BLaER1 (cell line): ENCODE measurements at regions not wholly inside any gene's neighbourhood (a gene's known extent, or its start where the extent isn't known, plus 50 kb on each side); places are given as distances from the start of the nearest gene placed in this dataset.
A peak's percentile ranks its signal among the peaks of the same experiment; 100 is the strongest.

Source experiments
- H3K27ac ChIP-seq: shearing (Covaris generic); formaldehyde crosslinking; 2 replicates; pipeline ENCODE4 v1.8.1; 2022
- H3K27me3 ChIP-seq: shearing (Covaris generic); formaldehyde crosslinking; 2 replicates; pipeline ENCODE4 v1.8.1; 2022
- H3K36me3 ChIP-seq: shearing (Covaris generic); formaldehyde crosslinking; 2 replicates; pipeline ENCODE4 v1.8.1; 2022
- H3K4me1 ChIP-seq: shearing (Covaris generic); formaldehyde crosslinking; 2 replicates; pipeline ENCODE4 v1.8.1; 2022
- H3K4me2 ChIP-seq: shearing (Covaris generic); formaldehyde crosslinking; 2 replicates; pipeline ENCODE4 v1.8.1; 2022
- H3K4me3 ChIP-seq: shearing (Covaris generic); formaldehyde crosslinking; 2 replicates; pipeline ENCODE4 v1.8.1; 2022
- H3K9ac ChIP-seq: shearing (Covaris generic); formaldehyde crosslinking; 2 replicates; pipeline ENCODE4 v1.8.1; 2022
- H3K9me3 ChIP-seq: shearing (Covaris generic); formaldehyde crosslinking; 2 replicates; pipeline ENCODE4 v1.8.1; 2022
- H4K20me1 ChIP-seq: shearing (Covaris generic); formaldehyde crosslinking; 2 replicates; pipeline ENCODE4 v1.8.1; 2022
- Cebpa-rat ChIP-seq: shearing (Covaris generic); IDR thresholded peaks from 2 replicates; pipeline ENCODE4 v1.8.1; 2022

DNA sequence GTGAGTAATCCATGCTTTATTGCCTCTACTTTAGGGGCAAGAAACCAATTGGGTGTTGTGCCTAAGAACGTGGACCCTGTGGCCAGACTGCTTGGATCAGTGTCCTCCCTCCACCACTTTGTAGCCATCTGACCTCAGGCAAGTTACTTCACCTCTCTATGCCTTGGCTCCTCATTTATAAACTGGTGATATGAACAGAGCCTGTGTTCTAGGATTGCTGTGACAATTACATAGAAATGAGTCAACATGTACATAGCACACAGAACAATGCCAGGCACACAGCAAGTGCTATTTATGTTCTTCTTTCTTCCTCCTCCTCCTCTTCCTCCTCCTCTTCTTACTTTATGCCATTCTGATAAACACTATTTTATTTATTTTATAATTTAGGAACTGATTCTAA lies 339.4 kb downstream of the CD83 start:
- Histone ChIP-seq H3K4me1 (peaks cover 61% of the 10 kb centered on the region), H3K9ac (no peak overlapping the region), H3K27me3 (no peaks in the 10 kb centered on the region), H4K20me1 (no peaks in the 10 kb centered on the region), H3K9me3 (peaks cover 20% of the 10 kb centered on the region), H3K27ac (peak overlapping the region; percentile 95), H3K4me3 (no peak overlapping the region), H3K36me3 (no peaks in the 10 kb centered on the region), H3K4me2 (no peak overlapping the region)
- TF ChIP-seq Cebpa-rat = no peak

DNA sequence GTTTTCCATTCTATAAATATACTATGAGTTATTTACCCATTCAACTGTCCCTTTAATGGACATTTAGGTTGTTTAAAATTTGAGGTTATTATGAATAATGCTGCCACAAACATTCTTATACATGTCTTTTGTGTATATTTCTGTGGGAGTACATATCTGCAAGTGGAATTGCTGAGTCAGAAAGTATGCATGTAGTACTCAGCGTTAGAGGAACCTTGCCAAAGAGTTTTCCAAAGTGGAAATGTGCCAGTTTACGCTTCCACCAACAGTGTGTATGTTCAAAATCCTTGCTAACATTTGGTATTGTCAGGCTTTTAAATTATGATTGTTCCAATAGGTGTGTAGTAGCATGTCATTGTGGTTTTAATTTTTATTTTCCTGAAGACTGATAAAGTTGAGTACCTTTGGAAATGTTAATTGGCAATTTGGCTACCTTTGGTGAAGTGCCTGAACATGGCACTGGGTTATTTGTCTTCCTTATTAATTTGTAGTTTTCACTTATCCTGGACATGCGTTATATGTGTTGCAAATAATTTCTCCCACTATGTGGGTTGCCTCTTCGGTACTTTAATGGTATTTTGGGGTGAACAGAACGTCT lies 341.2 kb downstream of the CD83 start:
- H3K27ac ChIP-seq = no peak overlapping the region
- no peak for TF ChIP-seq Cebpa-rat

DNA sequence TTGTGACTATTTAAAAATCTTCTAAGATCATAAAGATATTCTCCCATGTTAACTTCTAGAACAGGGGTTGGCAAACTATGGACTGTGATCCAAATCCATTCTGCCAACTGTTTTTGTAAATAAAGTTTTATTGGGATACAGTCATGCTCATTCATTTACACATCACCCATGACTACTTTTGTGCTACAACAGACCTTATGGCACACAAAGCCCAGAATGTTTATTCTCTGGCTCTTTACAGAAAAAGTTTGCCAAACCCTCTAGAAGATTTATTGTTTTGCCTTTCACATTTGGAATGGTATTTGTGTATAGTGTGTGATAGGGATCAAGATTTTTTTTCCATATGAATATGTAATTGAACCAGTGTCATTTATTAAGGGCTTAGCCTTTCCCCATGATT lies 341.7 kb downstream of the CD83 start:
- no peak for TF ChIP-seq Cebpa-rat
- Histone ChIP-seq H3K36me3 (no peaks in the 10 kb centered on the region), H4K20me1 (no peaks in the 10 kb centered on the region), H3K4me2 (no peak overlapping the region), H3K9me3 (peaks cover 24% of the 10 kb centered on the region), H3K4me1 (peaks cover 38% of the 10 kb centered on the region), H3K27ac (no peak overlapping the region), H3K4me3 (no peak overlapping the region), H3K9ac (no peak overlapping the region), H3K27me3 (no peaks in the 10 kb centered on the region)

More for the DNA sequence above, 341.2 kb downstream of the CD83 start:
- peaks cover 43% of the 10 kb centered on the region for H3K4me1 ChIP-seq
- H3K36me3 ChIP-seq = no peaks in the 10 kb centered on the region
- H3K9ac ChIP-seq = no peak overlapping the region
- peaks cover 24% of the 10 kb centered on the region for H3K9me3 ChIP-seq
- no peak overlapping the region for H3K4me3 ChIP-seq
- H3K27me3 ChIP-seq = no peaks in the 10 kb centered on the region
- no peak overlapping the region for H3K4me2 ChIP-seq
- H4K20me1 ChIP-seq = no peaks in the 10 kb centered on the region

DNA sequence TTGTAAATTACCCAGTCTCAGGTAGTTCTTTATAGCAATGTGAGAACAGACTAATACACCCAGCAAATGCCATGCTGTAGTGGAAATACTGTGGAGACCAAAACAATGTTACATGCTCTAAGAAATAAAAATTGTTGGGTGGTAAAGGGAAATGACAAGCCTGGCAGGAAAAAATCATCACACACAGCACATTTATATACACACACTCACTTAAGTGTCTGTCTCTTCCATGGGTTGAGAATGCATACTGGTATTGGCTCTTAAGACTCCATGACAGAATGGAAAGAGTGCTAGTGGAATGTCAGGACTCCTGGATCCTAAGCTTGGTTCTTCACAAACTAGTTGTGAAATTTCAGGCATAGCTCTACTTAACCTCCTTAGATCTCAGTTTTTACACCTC lies 343.0 kb downstream of the CD83 start:
- Histone ChIP-seq H3K4me1 (peaks cover 25% of the 10 kb centered on the region), H4K20me1 (no peaks in the 10 kb centered on the region), H3K4me2 (no peak overlapping the region), H3K9me3 (peaks cover 31% of the 10 kb centered on the region), H3K36me3 (no peaks in the 10 kb centered on the region), H3K27ac (no peak overlapping the region), H3K27me3 (no peaks in the 10 kb centered on the region), H3K9ac (no peak overlapping the region), H3K4me3 (no peak overlapping the region)
- no peak for TF ChIP-seq Cebpa-rat

DNA sequence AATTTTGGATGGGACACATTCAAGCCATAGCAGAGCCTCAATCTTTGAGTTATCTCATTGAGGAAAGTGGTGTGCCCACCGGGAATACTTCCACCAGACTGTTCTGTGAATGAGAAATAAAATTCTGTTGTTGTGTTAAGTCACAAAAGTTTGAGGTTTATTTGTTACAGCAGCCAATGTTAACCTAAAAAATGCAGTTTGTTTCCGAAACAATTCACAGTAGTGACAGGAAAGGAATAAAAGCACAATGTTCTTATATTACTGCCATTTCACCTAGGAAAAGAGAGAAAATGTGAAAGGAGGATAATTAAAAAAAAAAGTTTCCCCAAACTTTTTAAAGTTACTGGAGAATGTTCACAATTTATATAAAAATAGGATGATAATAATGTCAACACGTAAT lies 344.6 kb downstream of the CD83 start:
- Histone ChIP-seq H3K4me1 (peaks cover 10% of the 10 kb centered on the region), H3K9me3 (peaks cover 36% of the 10 kb centered on the region), H3K27me3 (no peaks in the 10 kb centered on the region), H3K4me3 (no peak overlapping the region), H3K9ac (no peak overlapping the region), H4K20me1 (no peaks in the 10 kb centered on the region), H3K4me2 (no peak overlapping the region), H3K36me3 (no peaks in the 10 kb centered on the region), H3K27ac (no peak overlapping the region)
- no peak for TF ChIP-seq Cebpa-rat

DNA sequence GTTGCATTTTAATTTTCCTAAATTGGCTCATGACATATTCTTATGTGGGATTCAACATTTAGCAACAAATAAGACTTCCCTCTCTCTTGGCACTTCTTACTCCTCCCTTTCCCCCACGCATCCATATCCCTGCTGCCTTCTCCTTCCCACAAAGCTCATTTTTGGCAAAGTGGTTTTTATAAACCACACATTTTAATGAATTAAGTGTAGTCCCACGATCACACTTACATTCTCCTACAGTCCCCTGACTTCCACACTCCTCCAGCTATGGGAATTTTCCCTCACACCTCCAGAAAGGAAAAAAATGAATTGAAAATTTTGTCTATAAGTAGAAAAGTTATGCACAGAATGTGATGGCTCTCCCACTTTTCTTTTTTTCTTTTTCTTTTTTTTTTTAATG lies 345.0 kb downstream of the CD83 start:
- H3K4me3 ChIP-seq = no peak overlapping the region
- H3K9me3 ChIP-seq = peaks cover 38% of the 10 kb centered on the region
- no peaks in the 10 kb centered on the region for H4K20me1 ChIP-seq
- H3K27me3 ChIP-seq = no peaks in the 10 kb centered on the region
- no peak overlapping the region for H3K4me2 ChIP-seq
- no peak overlapping the region for H3K27ac ChIP-seq
- no peak for TF ChIP-seq Cebpa-rat
- no peak overlapping the region for H3K9ac ChIP-seq
- H3K36me3 ChIP-seq = no peaks in the 10 kb centered on the region
- H3K4me1 ChIP-seq = peaks cover 7% of the 10 kb centered on the region

DNA sequence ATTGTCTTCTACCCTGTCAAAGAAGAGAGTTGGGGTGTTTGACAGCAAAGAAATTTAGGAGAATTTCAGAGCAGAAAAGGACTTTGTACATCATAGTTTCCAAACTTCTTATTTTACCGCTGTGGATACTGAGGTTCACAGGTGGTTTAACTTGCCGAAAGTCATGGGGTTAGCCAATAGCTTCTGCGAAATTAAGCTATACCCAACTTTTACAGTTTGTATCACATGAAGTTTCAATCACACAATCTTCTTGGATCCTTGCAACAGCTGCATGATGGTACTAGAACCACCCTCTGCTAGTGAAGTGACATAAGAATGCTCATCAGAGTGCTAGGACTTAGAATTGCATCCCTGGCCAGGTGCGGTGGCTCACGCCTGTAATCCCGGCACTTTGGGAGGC lies 345.5 kb downstream of the CD83 start:
- Histone ChIP-seq H3K36me3 (no peaks in the 10 kb centered on the region), H4K20me1 (no peaks in the 10 kb centered on the region), H3K9ac (no peak overlapping the region), H3K9me3 (peaks cover 41% of the 10 kb centered on the region), H3K4me1 (peaks cover 13% of the 10 kb centered on the region), H3K27me3 (no peaks in the 10 kb centered on the region), H3K4me3 (no peak overlapping the region), H3K4me2 (no peak overlapping the region), H3K27ac (no peak overlapping the region)
- no peak for TF ChIP-seq Cebpa-rat

DNA sequence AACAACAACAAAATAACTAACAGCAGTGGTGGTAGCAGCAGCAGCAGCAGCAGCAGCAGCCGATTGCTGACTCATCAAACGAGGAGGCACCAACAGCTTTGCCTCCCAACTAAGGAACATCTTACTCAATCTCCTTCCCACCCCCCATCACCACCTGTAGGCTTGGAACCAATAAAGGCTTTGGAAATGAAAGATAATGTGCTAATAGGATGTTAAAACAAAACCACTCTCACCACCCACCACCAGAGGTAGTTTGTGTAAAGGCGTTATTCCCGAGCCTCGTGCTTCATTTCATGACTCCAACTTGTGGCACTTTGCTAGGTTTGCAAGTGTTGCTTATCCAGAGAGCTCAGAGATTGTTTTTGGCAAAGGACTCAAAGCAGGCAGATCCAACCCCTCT lies 346.5 kb downstream of the CD83 start:
- H3K27me3 ChIP-seq = no peaks in the 10 kb centered on the region
- no peak overlapping the region for H3K9ac ChIP-seq
- peaks cover 51% of the 10 kb centered on the region for H3K9me3 ChIP-seq
- no peaks in the 10 kb centered on the region for H3K36me3 ChIP-seq
- H4K20me1 ChIP-seq = no peaks in the 10 kb centered on the region
- no peak overlapping the region for H3K27ac ChIP-seq
- no peak overlapping the region for H3K4me2 ChIP-seq
- no peak overlapping the region for H3K4me3 ChIP-seq
- no peak for TF ChIP-seq Cebpa-rat
- peaks cover 22% of the 10 kb centered on the region for H3K4me1 ChIP-seq

DNA sequence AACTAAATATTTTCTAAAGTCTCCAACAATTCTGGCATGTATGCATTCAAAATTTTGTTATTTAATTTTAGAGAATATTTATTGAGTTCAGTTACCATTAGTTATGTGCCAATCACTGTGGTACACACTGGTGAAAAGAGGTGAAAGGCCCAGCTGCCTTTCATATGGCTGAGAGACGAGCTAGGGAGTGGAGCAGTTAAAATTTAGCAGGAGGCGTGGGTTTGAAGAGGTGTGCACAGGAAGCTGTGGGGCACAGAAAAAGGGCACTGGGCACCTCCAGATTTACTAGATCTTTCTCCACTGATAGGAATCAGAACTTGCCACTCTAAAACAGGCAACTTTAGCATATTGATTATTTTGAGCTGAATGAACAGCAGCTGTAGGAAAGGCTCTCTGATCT lies 347.1 kb downstream of the CD83 start:
- H3K27ac ChIP-seq = no peak overlapping the region
- peaks cover 22% of the 10 kb centered on the region for H3K4me1 ChIP-seq
- H3K9me3 ChIP-seq = peaks cover 57% of the 10 kb centered on the region
- H3K4me2 ChIP-seq = no peak overlapping the region
- H3K4me3 ChIP-seq = no peak overlapping the region
- no peaks in the 10 kb centered on the region for H3K27me3 ChIP-seq
- no peaks in the 10 kb centered on the region for H4K20me1 ChIP-seq
- H3K9ac ChIP-seq = no peak overlapping the region
- H3K36me3 ChIP-seq = no peaks in the 10 kb centered on the region
- no peak for TF ChIP-seq Cebpa-rat

DNA sequence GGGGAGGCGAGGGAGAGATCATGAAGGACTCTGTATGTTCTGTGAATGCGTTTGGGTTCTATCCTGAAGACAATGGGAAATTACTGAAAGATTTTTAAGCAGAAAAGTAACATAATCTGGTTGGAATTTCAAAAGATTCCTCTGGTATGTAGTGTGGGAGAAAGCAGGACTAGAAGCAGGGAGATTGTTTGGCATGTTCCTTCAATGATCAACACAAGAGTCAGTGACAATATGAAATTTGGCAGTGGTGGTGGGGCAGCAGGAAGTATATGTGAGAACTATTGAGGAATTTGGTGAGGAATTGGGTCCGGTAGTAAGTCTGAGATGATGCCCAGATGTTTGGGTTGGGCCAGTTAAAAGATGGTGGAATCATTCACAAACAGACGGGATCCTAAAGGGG lies 348.7 kb downstream of the CD83 start:
- Histone ChIP-seq H3K9ac (no peak overlapping the region), H3K4me1 (peaks cover 16% of the 10 kb centered on the region), H4K20me1 (no peaks in the 10 kb centered on the region), H3K4me2 (no peak overlapping the region), H3K27me3 (no peaks in the 10 kb centered on the region), H3K36me3 (no peaks in the 10 kb centered on the region), H3K4me3 (no peak overlapping the region), H3K9me3 (peaks cover 66% of the 10 kb centered on the region), H3K27ac (no peak overlapping the region)
- no peak for TF ChIP-seq Cebpa-rat

DNA sequence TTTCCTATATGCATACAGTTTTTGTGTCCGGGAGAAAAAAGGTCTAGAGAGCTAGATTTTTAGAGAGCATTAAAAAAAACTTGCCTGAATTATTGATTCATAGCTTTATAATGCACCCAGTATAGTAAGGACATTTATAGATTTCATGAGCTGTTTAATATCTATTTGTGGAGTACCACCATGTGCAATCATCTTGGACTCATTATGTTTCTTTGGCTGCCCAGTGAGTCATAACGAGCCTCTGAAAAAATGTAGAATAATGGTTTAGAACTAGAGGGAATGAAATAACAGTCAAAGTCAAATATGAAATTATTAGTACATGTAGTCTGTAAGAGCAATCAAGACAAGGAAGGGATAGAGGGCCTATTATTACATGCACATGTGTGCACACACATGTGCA lies 350.0 kb downstream of the CD83 start:
- H3K9ac ChIP-seq = no peak overlapping the region
- no peak overlapping the region for H3K4me3 ChIP-seq
- H3K27me3 ChIP-seq = no peaks in the 10 kb centered on the region
- no peak for TF ChIP-seq Cebpa-rat
- H3K36me3 ChIP-seq = no peaks in the 10 kb centered on the region
- H3K4me1 ChIP-seq = peaks cover 21% of the 10 kb centered on the region
- H3K4me2 ChIP-seq = 0 out of 2 replicates have a peak overlapping the region, but pooled peaks have one; percentile 22
- no peaks in the 10 kb centered on the region for H4K20me1 ChIP-seq
- no peak overlapping the region for H3K27ac ChIP-seq
- peaks cover 66% of the 10 kb centered on the region for H3K9me3 ChIP-seq
